CD8-positive, alpha-beta memory T cell (primary cell): ENCODE measurements at regions not wholly inside any gene's neighbourhood (a gene's known extent, or its start where the extent isn't known, plus 50 kb on each side); places are given as distances from the start of the nearest gene placed in this dataset.
"Not testable (repeated sequence)": the region's sequence is repeated elsewhere in the genome, so short reads cannot be mapped to it uniquely, and the experiment has no call there.

Experiments used
- CTCF ChIA-PET: fragments of 350-600 bp; sonication (Branson Sonifier 250); formaldehyde crosslinking; loops from one replicate; lab custom pipeline; 2021; ENCODE audit warnings: antibody characterized with exemption; lab: Charles Lee
- POLR2A ChIA-PET: fragments of 350-600 bp; sonication (Branson Sonifier 250); formaldehyde crosslinking; loops from one replicate; lab custom pipeline; 2021; ENCODE audit warnings: antibody characterized with exemption; lab: Charles Lee
- DNase-seq, 5 donors: peaks; one replicate each; pipeline versions ENCODE4 v3.0.0 to v3.0.0-alpha.2; 2020 to 2022; ENCODE audit warnings: mixed read lengths in 1 of 5
- H3K27ac ChIP-seq: one replicate; pipeline ENCODE4 v1.7.0; 2013; ENCODE audit warnings: low read depth, mild to moderate bottlenecking, low read length, moderate library complexity
- H3K27me3 ChIP-seq: 2 replicates; pipeline ENCODE4 v1.7.0; 2013; ENCODE audit warnings: low read length, mild to moderate bottlenecking; ENCODE audit not compliant: insufficient read depth, poor library complexity, severe bottlenecking
- H3K36me3 ChIP-seq: 2 replicates; pipeline ENCODE4 v1.7.0; 2013; ENCODE audit warnings: mild to moderate bottlenecking, low read length, moderate library complexity; ENCODE audit not compliant: insufficient read depth
- H3K4me1 ChIP-seq: 2 replicates; pipeline ENCODE4 v1.7.0; 2013; ENCODE audit warnings: mild to moderate bottlenecking, low read length, moderate library complexity; ENCODE audit not compliant: insufficient read depth
- H3K4me3 ChIP-seq: 2 replicates; pipeline ENCODE4 v1.7.0; 2013; ENCODE audit warnings: mild to moderate bottlenecking, low read length
- H3K9me3 ChIP-seq: 2 replicates; pipeline ENCODE4 v1.7.0; 2013; ENCODE audit warnings: mild to moderate bottlenecking, low read length
- H3K27ac Mint-ChIP-seq, 8 donors: one replicate each; pipeline ENCODE4 v1.8.0; 2020 to 2021; ENCODE audit warnings: mixed read lengths in 8 of 8, mild to moderate bottlenecking in 6 of 8, inconsistent platforms in 3 of 8, moderate library complexity in 3 of 8
- H3K27me3 Mint-ChIP-seq, 2 donors: one replicate each; pipeline ENCODE4 v1.8.0; 2020 to 2021; ENCODE audit warnings: mixed read lengths in 2 of 2, mild to moderate bottlenecking in 1 of 2, moderate library complexity in 1 of 2
- H3K36me3 Mint-ChIP-seq, 3 donors: one replicate each; pipeline ENCODE4 v1.8.0; 2020 to 2021; ENCODE audit warnings: mixed read lengths in 3 of 3, inconsistent platforms in 1 of 3, mild to moderate bottlenecking in 1 of 3
- H3K4me1 Mint-ChIP-seq, 3 donors: one replicate each; pipeline ENCODE4 v1.8.0; 2020 to 2021; ENCODE audit warnings: mixed read lengths in 3 of 3, inconsistent platforms in 1 of 3, mild to moderate bottlenecking in 1 of 3
- H3K4me3 Mint-ChIP-seq, 7 donors: one replicate each; pipeline ENCODE4 v1.8.0; 2020 to 2021; ENCODE audit warnings: mixed read lengths in 7 of 7, mild to moderate bottlenecking in 6 of 7, moderate library complexity in 4 of 7, inconsistent platforms in 2 of 7
- H3K9me3 Mint-ChIP-seq, 5 donors: one replicate each; pipeline ENCODE4 v1.8.0; 2020 to 2022; ENCODE audit warnings: mixed read lengths in 5 of 5, mild to moderate bottlenecking in 3 of 5, moderate library complexity in 2 of 5, inconsistent platforms in 1 of 5

GRCh38 chr6:94902974-94903628 lies 674.2 kb upstream of the MANEA start:
- peak overlapping the region in 1 of 8 donors; percentile 51 for H3K27ac Mint-ChIP-seq
- peaks cover 0 to 13% (median 5%) of the 10 kb centered on the region in 5 donors for H3K9me3 Mint-ChIP-seq
- ChIA-PET CTCF (no interaction called here), POLR2A (no interaction called here)
- no peaks in the 10 kb centered on the region for H3K36me3 Mint-ChIP-seq
- Histone ChIP-seq H3K4me1 (no peaks in the 10 kb centered on the region), H3K27ac (no peak overlapping the region), H3K36me3 (no peaks in the 10 kb centered on the region), H3K9me3 (no peaks in the 10 kb centered on the region), H3K4me3 (no peak overlapping the region), H3K27me3 (no peaks in the 10 kb centered on the region)
- H3K27me3 Mint-ChIP-seq: no peaks in the 10 kb centered on the region
- H3K4me3 Mint-ChIP-seq: no peak overlapping the region
- no peak for DNase-seq
- H3K4me1 Mint-ChIP-seq: no peaks in the 10 kb centered on the region

- no peaks in the 10 kb centered on the region for H3K27me3 ChIP-seq
- CTCF ChIA-PET: no interaction called here
- Mint-ChIP-seq H3K27me3 (no peaks in the 10 kb centered on the region), H3K27ac (no peak overlapping the region), H3K4me1 (no peaks in the 10 kb centered on the region), H3K9me3 (peaks cover 0 to 11% (median 2%) of the 10 kb centered on the region in 5 donors), H3K4me3 (no peak overlapping the region), H3K36me3 (no peaks in the 10 kb centered on the region)
- no peak overlapping the region for H3K27ac ChIP-seq
- no peaks in the 10 kb centered on the region for H3K4me1 ChIP-seq
- no peaks in the 10 kb centered on the region for H3K36me3 ChIP-seq
- POLR2A ChIA-PET: no interaction called here
- no peaks in the 10 kb centered on the region for H3K9me3 ChIP-seq
- no peak for DNase-seq
- H3K4me3 ChIP-seq: no peak overlapping the region
Observed at GRCh38 chr6:94899191-94899590, 678.1 kb upstream of the MANEA start.

DNA sequence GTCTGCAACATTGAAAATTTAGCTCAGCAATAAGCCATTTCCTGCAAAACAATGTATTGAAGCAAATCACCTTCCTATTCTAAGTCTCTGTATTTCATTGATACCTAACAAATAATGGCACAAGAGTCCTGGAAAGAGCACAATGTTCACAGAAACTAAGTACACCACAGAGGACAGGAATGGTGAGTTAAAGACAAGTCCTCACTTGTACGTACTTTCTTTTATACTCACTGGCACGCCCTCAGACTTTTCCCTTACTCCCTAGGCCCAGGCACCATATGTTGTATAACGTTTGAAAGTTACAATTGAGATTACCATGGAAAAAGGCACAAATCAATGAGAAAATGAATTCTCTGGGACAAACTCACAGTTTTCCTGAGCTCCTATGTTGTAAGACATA lies 683.0 kb upstream of the MANEA start:
- Histone ChIP-seq H3K9me3 (no peaks in the 10 kb centered on the region), H3K4me1 (no peaks in the 10 kb centered on the region), H3K27ac (no peak overlapping the region), H3K36me3 (no peaks in the 10 kb centered on the region), H3K4me3 (no peak overlapping the region), H3K27me3 (no peaks in the 10 kb centered on the region)
- CTCF ChIA-PET: no interaction called here
- H3K27me3 Mint-ChIP-seq: no peaks in the 10 kb centered on the region
- no peak for DNase-seq
- H3K4me1 Mint-ChIP-seq: no peaks in the 10 kb centered on the region
- no peaks in the 10 kb centered on the region for H3K36me3 Mint-ChIP-seq
- H3K9me3 Mint-ChIP-seq: peaks cover 0 to 11% (median 0%) of the 10 kb centered on the region in 5 donors
- POLR2A ChIA-PET: no interaction called here
- H3K4me3 Mint-ChIP-seq: no peak overlapping the region
- H3K27ac Mint-ChIP-seq: no peak overlapping the region

- H3K36me3 Mint-ChIP-seq: no peaks in the 10 kb centered on the region
- CTCF ChIA-PET: no interaction called here
- no peak overlapping the region for H3K27ac ChIP-seq
- peaks cover 0 to 11% (median 0%) of the 10 kb centered on the region in 5 donors for H3K9me3 Mint-ChIP-seq
- no peak overlapping the region for H3K27ac Mint-ChIP-seq
- H3K4me3 Mint-ChIP-seq: no peak overlapping the region
- no peaks in the 10 kb centered on the region for H3K4me1 Mint-ChIP-seq
- H3K27me3 Mint-ChIP-seq: no peaks in the 10 kb centered on the region
- no peaks in the 10 kb centered on the region for H3K4me1 ChIP-seq
- DNase-seq: no peak
- POLR2A ChIA-PET: no interaction called here
- H3K27me3 ChIP-seq: no peaks in the 10 kb centered on the region
- H3K4me3 ChIP-seq: no peak overlapping the region
- no peaks in the 10 kb centered on the region for H3K9me3 ChIP-seq
- no peaks in the 10 kb centered on the region for H3K36me3 ChIP-seq
Observed at GRCh38 chr6:94893327-94893726, 684.0 kb upstream of the MANEA start.

- DNase-seq: peak in 1 of 5 donors; percentile 27
- H3K27me3 Mint-ChIP-seq, H3K4me3 Mint-ChIP-seq, H3K4me1 ChIP-seq, H3K9me3 ChIP-seq, H3K9me3 Mint-ChIP-seq, H3K27ac Mint-ChIP-seq, H3K27me3 ChIP-seq, H3K36me3 ChIP-seq, CTCF ChIA-PET, POLR2A ChIA-PET, H3K4me3 ChIP-seq, H3K36me3 Mint-ChIP-seq, H3K27ac ChIP-seq, H3K4me1 Mint-ChIP-seq: not testable (repeated sequence)
Observed at GRCh38 chr6:94873819-94874218, 703.5 kb upstream of the MANEA start.

- CTCF ChIA-PET: no interaction called here
- peaks cover 0 to 26% (median 2%) of the 10 kb centered on the region in 5 donors for H3K9me3 Mint-ChIP-seq
- POLR2A ChIA-PET: no interaction called here
Observed at GRCh38 chr6:94862112-94862511, 715.2 kb upstream of the MANEA start.

DNA sequence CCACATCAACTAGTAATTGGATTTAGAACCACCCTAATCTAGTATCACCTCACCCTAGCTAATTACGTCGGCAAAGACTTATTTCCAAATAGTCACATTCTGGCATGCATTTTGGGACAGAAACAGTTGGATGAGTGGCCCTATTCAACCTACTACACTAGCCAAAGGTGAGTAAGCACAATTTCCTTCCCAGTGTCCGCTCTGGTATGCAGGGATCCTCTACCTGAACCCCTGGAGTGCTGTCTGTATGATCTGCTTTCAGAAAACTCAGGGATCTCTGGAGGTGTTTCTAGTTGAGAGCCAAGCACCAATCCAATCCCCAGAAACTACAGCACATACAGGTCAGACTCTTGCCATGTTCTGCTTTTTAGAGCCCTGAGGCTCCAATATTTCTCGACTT lies 717.4 kb upstream of the MANEA start:
- no peaks in the 10 kb centered on the region for H3K4me1 ChIP-seq
- no peak overlapping the region for H3K27ac Mint-ChIP-seq
- no peak for DNase-seq
- no peak overlapping the region for H3K4me3 ChIP-seq
- no peaks in the 10 kb centered on the region for H3K27me3 ChIP-seq
- H3K36me3 ChIP-seq: no peaks in the 10 kb centered on the region
- H3K36me3 Mint-ChIP-seq: no peaks in the 10 kb centered on the region
- H3K27me3 Mint-ChIP-seq: no peaks in the 10 kb centered on the region
- no peak overlapping the region for H3K4me3 Mint-ChIP-seq
- CTCF ChIA-PET: no interaction called here
- H3K9me3 ChIP-seq: no peaks in the 10 kb centered on the region
- no peaks in the 10 kb centered on the region for H3K4me1 Mint-ChIP-seq
- POLR2A ChIA-PET: no interaction called here
- H3K9me3 Mint-ChIP-seq: peaks cover 0 to 18% (median 2%) of the 10 kb centered on the region in 5 donors
- no peak overlapping the region for H3K27ac ChIP-seq

More at GRCh38 chr6:94862112-94862511, 715.2 kb upstream of the MANEA start:
- DNase-seq: no peak
- Mint-ChIP-seq H3K27ac (no peak overlapping the region), H3K27me3 (no peaks in the 10 kb centered on the region), H3K4me1 (no peaks in the 10 kb centered on the region), H3K4me3 (no peak overlapping the region), H3K36me3 (no peaks in the 10 kb centered on the region)
- no peaks in the 10 kb centered on the region for H3K4me1 ChIP-seq
- no peak overlapping the region for H3K4me3 ChIP-seq
- H3K27ac ChIP-seq: no peak overlapping the region
- no peaks in the 10 kb centered on the region for H3K36me3 ChIP-seq
- no peaks in the 10 kb centered on the region for H3K9me3 ChIP-seq
- no peaks in the 10 kb centered on the region for H3K27me3 ChIP-seq

GRCh38 chr6:94856999-94857398 lies 720.3 kb upstream of the MANEA start:
- H3K36me3 ChIP-seq, H3K27me3 Mint-ChIP-seq, DNase-seq, H3K4me1 ChIP-seq, H3K27ac Mint-ChIP-seq, H3K4me3 Mint-ChIP-seq, CTCF ChIA-PET, H3K27ac ChIP-seq, POLR2A ChIA-PET, H3K27me3 ChIP-seq, H3K9me3 ChIP-seq, H3K4me3 ChIP-seq, H3K36me3 Mint-ChIP-seq, H3K4me1 Mint-ChIP-seq: not testable (repeated sequence)
- H3K9me3 Mint-ChIP-seq: peaks cover 2 to 15% (median 7%) of the 10 kb centered on the region in 5 donors
